ENCODE measurements at regions not wholly inside any gene's neighbourhood (a gene's known extent, or its start where the extent isn't known, plus 50 kb on each side); places are given as distances from the start of the nearest gene placed in this dataset.

DNA sequence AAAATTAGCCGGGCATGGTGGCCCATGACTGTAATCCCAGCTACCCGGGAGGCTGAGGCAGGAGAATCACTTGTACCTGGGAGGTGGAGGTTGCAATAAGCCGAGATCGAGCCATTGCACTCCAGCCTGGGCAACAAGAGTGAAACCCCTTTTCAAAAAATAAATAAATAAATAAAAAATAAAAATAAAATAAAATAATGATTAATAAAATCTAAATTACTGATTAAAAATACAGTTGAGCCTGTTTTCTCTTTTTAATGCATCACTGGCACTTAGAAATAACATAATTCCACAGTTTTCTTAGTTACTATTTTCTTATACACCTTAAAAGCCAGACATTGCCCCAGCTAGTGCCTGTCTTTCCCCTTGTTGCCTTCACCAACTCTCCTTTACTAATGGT lies 922.8 kb upstream of the GJE1 start:
- H3K4me3 ChIP-seq = no peak overlapping the region
- DNase-seq = no peak
- TF ChIP-seq, protein P1, sequence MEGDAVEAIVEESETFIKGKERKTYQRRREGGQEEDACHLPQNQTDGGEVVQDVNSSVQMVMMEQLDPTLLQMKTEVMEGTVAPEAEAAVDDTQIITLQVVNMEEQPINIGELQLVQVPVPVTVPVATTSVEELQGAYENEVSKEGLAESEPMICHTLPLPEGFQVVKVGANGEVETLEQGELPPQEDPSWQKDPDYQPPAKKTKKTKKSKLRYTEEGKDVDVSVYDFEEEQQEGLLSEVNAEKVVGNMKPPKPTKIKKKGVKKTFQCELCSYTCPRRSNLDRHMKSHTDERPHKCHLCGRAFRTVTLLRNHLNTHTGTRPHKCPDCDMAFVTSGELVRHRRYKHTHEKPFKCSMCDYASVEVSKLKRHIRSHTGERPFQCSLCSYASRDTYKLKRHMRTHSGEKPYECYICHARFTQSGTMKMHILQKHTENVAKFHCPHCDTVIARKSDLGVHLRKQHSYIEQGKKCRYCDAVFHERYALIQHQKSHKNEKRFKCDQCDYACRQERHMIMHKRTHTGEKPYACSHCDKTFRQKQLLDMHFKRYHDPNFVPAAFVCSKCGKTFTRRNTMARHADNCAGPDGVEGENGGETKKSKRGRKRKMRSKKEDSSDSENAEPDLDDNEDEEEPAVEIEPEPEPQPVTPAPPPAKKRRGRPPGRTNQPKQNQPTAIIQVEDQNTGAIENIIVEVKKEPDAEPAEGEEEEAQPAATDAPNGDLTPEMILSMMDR (IDR thresholded peaks at IDR 0.05) = no peak
- TF ChIP-seq POLR2A (IDR thresholded peaks at IDR 0.05) = no peak
- H3K9me3 ChIP-seq = no peaks in the 10 kb centered on the region
- no peaks in the 10 kb centered on the region for H3K36me3 ChIP-seq
- no peaks in the 10 kb centered on the region for H3K4me1 ChIP-seq
- H3K27me3 ChIP-seq = no peaks in the 10 kb centered on the region
- H3K27ac ChIP-seq = no peak overlapping the region

DNA sequence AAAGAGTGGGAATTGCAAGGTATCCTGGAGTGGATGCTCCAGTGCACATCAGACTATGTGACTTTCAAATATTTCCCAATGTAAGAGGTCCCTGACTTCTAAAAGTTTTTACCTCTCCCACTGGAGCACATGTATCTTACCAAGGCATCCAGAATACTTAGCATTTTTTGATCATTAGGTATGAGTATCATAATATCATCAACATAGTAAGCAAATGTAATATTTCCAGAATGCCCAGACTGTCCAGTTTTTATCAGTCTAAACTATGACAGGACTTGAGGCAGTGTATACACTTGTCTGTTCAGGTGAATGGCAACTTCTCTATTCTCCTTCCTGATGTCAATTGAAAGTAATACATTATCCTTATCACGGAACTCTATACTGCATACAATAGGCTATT lies 924.6 kb upstream of the GJE1 start:
- H3K36me3 ChIP-seq = no peaks in the 10 kb centered on the region
- no peak overlapping the region for H3K27ac ChIP-seq
- no peak for DNase-seq
- TF ChIP-seq, protein P1 (IDR thresholded peaks at IDR 0.05) = no peak
- no peak for TF ChIP-seq POLR2A (IDR thresholded peaks at IDR 0.05)
- H3K27me3 ChIP-seq = no peaks in the 10 kb centered on the region
- H3K4me1 ChIP-seq = no peaks in the 10 kb centered on the region
- H3K9me3 ChIP-seq = no peaks in the 10 kb centered on the region
- H3K4me3 ChIP-seq = no peak overlapping the region

DNA sequence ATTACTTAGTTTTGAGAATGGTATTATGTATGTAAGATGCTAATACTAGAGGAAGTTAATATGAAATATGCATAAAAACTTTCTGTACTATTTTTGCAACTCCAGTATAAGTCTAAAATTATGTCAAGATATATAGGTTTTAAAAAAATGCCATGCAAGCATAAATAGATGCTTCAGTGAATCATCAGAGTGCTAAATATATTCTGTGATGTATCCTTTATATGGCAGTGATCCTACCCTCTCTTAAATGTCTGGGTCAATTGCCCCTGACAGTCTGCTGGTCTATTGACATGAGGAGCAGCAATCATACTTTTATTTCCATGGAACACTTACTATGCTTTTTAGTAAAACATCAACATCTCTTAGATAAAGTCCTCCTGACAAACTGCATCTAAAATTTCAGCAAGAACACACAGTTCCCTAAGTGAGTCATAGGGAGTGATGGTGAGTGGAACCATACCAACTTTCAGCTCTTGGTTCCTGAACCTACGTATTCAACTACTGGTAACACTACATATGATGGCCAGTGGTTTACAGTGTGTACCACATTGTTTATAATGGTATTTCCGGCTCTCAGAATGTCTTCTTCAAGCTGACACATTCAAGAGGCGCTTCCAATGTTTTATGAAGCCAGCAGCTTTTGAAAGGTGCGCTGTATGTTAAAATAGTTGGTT lies 928.7 kb upstream of the GJE1 start:
- H3K4me3 ChIP-seq = no peak overlapping the region
- no peaks in the 10 kb centered on the region for H3K9me3 ChIP-seq
- no peak overlapping the region for H3K27ac ChIP-seq
- no peaks in the 10 kb centered on the region for H3K36me3 ChIP-seq
- no peaks in the 10 kb centered on the region for H3K4me1 ChIP-seq
- TF ChIP-seq, protein P1 (IDR thresholded peaks at IDR 0.05) = no peak
- no peak for TF ChIP-seq POLR2A (IDR thresholded peaks at IDR 0.05)
- DNase-seq = no peak
- H3K27me3 ChIP-seq = no peaks in the 10 kb centered on the region

GRCh38 chr6:141202626-141203025 lies 930.1 kb upstream of the GJE1 start:
- Histone ChIP-seq H3K9me3 (no peaks in the 10 kb centered on the region), H3K4me1 (no peaks in the 10 kb centered on the region), H3K4me3 (no peak overlapping the region), H3K36me3 (no peaks in the 10 kb centered on the region), H3K27ac (no peak overlapping the region), H3K27me3 (no peaks in the 10 kb centered on the region)
- TF ChIP-seq, protein P1 (IDR thresholded peaks at IDR 0.05) = no peak
- no peak for TF ChIP-seq POLR2A (IDR thresholded peaks at IDR 0.05)
- no peak for DNase-seq

DNA sequence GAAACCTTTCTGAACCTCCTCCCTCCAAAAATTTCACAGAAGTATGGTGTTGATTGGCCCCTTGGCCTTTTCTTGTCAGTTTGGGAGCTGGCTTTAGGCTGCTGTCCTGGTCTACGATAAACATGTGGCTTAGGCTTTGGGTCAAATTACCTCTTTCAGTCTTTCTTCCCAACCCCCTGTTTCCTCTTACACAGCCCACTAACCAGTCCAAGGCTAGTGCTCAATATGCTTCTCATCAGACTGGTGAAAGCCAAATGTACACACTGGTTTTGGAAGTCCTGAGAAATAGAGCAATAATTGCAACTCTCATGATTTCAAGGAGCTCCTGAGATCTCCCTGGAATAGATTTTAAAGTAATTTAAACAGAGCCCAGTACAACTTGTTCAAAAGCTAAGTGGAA lies 933.7 kb upstream of the GJE1 start:
- Histone ChIP-seq H3K27me3 (no peaks in the 10 kb centered on the region), H3K9me3 (no peaks in the 10 kb centered on the region), H3K27ac (no peak overlapping the region), H3K4me3 (no peak overlapping the region), H3K36me3 (no peaks in the 10 kb centered on the region), H3K4me1 (no peaks in the 10 kb centered on the region)
- TF ChIP-seq, protein P1 (IDR thresholded peaks at IDR 0.05) = no peak
- no peak for DNase-seq

Data from Peyer's patch (tissue), 4 donors.